Stimulated activated CD4-positive, alpha-beta T cell treated with anti-CD3 and anti-CD28 coated beads, Interleukin-15, amount 100 ng/mL, for 1 hour (primary cell): ENCODE measurements at regions not wholly inside any gene's neighbourhood (a gene's known extent, or its start where the extent isn't known, plus 50 kb on each side); places are given as distances from the start of the nearest gene placed in this dataset.
"Not testable (repeated sequence)": the region's sequence is repeated elsewhere in the genome, so short reads cannot be mapped to it uniquely, and the experiment has no call there.

ENCODE experiments used
- DNase-seq, 2 donors: peaks; one replicate each; pipeline ENCODE4 v3.0.0-alpha.2; 2020; ENCODE audit warnings: low read depth in 1 of 2, low spot score in 1 of 2

GRCh38 chr7:35909870-35910357 lies 109.1 kb downstream of the SEPTIN7 start:
- DNase-seq, result no peak

GRCh38 chr7:35910621-35911020 lies 109.8 kb downstream of the SEPTIN7 start:
- DNase-seq, result not testable (repeated sequence)

DNA sequence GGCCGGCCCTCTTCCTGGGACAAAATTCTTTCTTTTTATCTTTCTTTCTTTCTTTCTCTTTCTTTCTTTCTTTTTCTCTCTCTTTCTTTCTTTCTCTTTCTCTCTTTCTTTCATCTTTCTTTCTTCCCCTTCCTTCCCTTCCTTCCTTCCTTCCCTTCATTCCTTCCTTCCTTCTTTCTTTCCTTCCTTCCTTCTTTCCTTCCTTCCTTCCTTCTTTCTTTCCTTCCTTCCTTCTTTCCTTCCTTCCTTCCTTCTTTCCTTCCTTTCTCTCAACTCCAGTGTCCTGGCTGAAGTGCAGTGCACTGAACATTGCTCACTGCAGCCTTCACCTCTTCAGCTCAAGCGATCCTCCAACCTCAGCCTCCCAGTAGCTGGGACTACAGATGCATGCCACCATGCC lies 112.5 kb downstream of the SEPTIN7 start:
- not testable (repeated sequence) for DNase-seq

- not testable (repeated sequence) for DNase-seq
These were observed 113.4 kb downstream of the SEPTIN7 start for GRCh38 chr7:35914214-35914613.

DNA sequence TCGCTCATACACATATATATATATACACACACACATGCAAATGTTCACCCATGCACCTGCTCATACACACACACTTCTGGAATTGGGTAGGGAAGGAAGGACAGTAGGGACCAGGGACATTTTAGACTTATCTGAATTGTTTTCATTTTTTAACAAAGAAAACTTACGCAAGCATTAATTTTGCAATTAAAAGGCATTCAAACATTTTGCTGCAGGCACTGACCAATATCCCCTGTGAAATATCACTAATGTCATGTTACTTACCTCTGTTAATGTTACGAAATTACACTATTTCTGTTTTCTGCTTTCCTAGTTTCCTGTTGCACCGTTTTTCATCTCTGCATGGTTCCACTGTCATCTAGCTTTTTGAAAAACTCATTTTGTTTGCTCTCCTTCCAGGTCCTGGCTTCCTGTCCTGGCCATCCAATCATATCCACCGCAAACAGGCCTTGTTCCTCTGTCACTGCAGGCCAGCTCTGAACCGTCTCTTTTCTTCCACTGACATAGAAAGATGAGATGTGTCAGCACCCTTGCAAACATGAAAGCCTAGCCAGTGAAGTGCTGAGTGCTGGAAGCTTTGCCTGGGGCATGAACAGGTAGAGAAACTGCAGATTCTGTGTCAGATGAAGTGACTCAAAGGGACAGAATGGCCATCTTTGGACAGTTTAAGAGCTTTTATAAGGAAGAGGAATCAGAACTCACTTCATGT lies 114.5 kb downstream of the SEPTIN7 start:
- DNase-seq, result not testable (repeated sequence)

GRCh38 chr7:35918217-35918616 lies 117.4 kb downstream of the SEPTIN7 start:
- not testable (repeated sequence) for DNase-seq

DNA sequence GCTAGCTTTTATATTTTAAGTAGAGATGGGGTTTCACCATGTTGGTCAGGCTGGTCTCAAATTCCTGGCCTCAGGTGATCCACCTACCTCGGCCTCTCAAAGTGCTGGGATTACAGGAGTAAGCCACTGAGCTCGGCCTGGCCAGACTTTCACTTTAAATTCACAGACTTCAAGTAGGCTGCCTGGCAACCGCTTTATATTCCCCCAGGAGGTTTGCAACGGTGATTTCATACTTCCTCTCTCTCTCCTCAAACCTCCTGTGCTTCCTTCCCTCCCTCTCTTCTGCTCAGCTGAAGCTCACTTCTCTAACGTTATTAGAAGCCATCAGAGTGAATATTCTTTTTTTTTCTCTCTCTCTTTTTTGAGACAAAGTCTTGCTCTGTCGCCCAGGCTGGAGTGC lies 118.8 kb downstream of the SEPTIN7 start:
- DNase-seq, result not testable (repeated sequence)

GRCh38 chr7:35921338-35921737 lies 120.5 kb downstream of the SEPTIN7 start:
- not testable (repeated sequence) for DNase-seq

GRCh38 chr7:35924668-35925067 lies 123.8 kb downstream of the SEPTIN7 start:
- not testable (repeated sequence) for DNase-seq

DNA sequence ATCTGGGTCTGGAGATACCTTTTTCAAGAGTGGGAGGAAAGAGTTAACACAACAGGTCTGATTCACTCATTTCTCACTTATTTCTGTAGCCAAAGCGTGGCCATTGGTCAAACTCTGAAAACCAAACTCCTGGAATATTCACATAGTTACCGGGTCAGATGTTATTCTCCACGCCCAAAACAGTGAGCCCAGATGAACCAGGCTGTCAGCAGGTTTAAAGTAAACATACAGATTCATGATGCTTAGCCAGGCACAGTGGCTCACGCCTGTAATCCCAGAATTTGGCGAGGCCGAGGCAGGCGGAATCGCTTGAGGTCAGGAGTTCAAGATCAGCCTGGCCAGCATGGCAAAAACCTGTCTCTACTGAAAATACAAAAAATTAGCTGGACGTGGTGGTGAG lies 126.1 kb downstream of the SEPTIN7 start:
- DNase-seq, result not testable (repeated sequence)

DNA sequence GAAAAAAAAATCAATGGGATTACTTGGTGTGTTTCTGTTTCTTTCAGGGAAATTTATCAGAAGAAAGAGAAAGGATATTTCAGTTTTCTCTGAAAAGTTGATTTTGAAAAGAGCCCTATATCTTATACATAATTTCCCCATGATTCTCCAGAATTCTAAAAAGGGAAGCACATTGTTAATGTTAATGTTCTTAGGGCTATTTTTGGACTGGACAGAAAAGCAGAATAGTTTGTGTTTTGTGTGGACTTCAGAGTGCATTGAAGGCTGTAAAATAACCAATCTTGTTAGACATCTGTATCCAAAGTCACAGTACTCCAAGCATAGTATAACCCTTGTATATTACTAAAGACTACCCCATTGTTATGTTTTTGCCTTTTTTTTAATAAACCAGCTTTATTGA lies 130.3 kb downstream of the SEPTIN7 start:
- not testable (repeated sequence) for DNase-seq

DNA sequence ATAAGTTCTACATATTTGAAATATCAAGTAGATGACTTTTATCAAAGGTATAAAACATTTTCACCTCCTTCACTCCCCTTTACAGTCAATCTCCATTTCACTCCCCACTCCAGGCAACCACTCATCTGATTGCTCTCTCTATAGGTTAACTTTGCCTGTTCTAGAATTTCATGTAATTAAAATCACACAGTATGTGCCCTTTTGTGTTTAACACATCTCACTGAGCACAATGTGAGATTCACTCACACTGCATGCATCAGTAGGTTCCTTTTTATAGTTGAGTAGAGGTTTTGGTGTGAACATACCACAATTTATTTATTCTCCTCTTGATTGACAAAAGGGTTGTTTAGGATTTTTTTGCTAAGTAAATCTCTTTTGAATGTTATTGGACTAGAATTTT lies 130.7 kb downstream of the SEPTIN7 start:
- not testable (repeated sequence) for DNase-seq

DNA sequence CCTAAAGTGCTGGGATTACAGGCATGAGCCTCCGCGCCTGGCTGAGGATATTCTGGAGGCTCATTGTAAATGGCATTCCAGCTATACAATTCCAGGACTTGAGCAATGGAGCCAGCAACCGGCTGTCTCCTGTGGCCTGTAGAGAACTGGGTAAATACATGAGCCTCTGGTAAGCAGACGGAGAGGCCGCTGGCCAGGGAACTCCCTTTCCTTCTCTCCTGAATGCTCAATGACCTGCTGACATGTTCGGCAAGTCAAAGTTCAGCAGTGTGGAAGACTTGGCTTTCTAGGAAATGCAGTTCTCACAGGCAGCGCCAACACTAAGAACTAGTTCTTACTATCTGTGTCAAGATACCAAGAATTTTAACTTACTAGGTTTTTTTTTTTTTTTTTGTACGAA lies 139.8 kb downstream of the SEPTIN7 start:
- DNase-seq, result not testable (repeated sequence)

DNA sequence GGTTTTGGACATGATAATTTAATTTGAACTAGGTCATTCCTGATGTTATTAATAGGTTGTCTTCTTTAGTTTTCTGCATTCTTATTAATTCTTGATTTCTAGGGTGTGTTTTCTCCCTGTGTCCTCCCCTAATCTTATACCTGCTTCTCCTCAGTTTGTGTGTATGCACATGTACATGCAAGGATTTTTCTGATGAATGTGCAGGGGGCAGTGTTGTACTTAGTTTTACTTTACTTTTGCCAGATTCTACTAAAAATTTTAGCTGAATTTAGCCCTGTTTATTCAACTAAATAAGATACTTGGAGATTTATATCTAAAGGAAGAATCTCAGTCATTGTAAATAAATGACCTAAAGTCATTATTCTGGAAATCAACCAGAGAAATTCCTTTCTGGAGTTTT lies 144.8 kb downstream of the SEPTIN7 start:
- not testable (repeated sequence) for DNase-seq

GRCh38 chr7:35955735-35956134 lies 154.9 kb downstream of the SEPTIN7 start:
- DNase-seq, result not testable (repeated sequence)

GRCh38 chr7:35956988-35957387 lies 156.1 kb downstream of the SEPTIN7 start:
- DNase-seq, result not testable (repeated sequence)

GRCh38 chr7:35961260-35961659 lies 160.4 kb downstream of the SEPTIN7 start:
- not testable (repeated sequence) for DNase-seq

DNA sequence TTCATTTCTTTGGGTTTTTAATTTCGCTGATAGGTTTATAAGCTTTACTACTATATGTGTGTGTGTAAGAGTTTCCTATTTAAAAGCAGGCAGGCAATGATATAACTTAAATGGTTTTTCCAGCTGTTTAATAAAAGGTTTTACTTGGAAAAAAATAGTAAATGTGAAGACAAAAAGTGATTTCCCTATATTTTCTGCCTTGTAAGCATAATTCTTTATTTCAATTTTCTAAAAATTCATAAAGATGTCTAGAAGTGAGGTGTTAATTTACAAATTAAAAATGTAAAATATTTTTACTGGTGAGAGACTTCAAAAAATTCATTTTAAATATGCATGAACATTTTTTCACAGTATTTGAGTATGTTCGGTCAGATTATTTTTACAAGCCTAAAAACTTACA lies 161.8 kb downstream of the SEPTIN7 start:
- DNase-seq, result not testable (repeated sequence)

- no peak for DNase-seq
These were observed 166.7 kb downstream of the SEPTIN7 start for GRCh38 chr7:35967366-35968139.

DNA sequence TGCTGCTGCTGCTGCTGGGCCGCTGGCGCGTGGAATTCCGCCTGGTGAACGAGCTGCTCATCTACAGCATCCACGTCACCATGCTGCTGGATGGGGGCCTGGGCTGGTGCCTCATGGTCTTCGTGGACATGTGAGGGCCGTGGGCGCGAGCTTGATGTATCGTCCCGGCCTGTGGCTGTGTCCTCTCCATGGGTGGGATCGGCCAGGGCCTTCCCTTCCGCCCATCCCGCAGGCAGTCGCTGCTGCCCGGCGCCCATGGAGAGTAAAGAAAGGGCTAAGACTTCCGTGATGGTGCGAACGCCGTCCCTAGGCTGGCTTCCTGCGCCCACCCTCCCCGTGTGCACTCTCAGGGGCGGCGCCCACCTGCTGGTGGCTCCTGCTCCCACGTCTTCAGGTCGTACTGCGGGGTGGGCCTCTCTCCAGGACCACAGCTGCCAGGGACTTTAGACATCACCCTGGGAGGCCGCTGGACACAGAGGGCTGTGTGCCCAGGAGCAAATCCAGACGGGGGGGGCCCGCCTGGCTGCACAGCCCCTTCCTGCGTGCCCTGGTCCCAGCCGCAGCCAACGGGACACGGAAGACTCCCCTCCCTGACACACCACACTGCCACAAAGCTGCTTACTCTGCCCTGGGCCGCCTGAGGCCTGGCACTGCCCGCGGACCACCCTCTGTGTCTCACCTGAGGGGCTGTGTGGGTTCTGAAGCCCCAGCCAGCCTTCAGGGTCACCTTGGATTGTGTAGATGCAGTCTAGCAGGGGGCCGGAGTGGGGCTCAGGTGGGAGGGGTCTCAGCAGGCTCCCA lies 167.5 kb downstream of the SEPTIN7 start:
- no peak for DNase-seq

- DNase-seq, result no peak
These were observed 168.2 kb downstream of the SEPTIN7 start for GRCh38 chr7:35969066-35969465.
